WTC11 (cell line): ENCODE measurements at regions not wholly inside any gene's neighbourhood (a gene's known extent, or its start where the extent isn't known, plus 50 kb on each side); places are given as distances from the start of the nearest gene placed in this dataset.

Experiments used
- ATAC-seq: fragments of 200-7000 bp; cut with Tn5 transposase; 2 replicates; pipeline ENCODE4 v1.10.0; 2021; ENCODE audit warnings: mild to moderate bottlenecking, moderate library complexity
- CTCF ChIA-PET: fragments of 300-600 bp; sonication (Branson Sonifier 250); formaldehyde crosslinking; loops from one replicate; lab custom pipeline; 2021; ENCODE audit warnings: antibody characterized with exemption; lab: Charles Lee
- POLR2A ChIA-PET: fragments of 350-600 bp; sonication (Branson Sonifier 250); formaldehyde crosslinking; loops from one replicate; lab custom pipeline; 2021; ENCODE audit warnings: antibody characterized with exemption; lab: Charles Lee
- DNase-seq: peaks from one replicate; pipeline ENCODE4 v3.0.0; 2021; ENCODE audit warnings: low spot score
- H3K27ac Mint-ChIP-seq: 2 replicates; pipeline ENCODE4 v1.8.0; 2021; ENCODE audit warnings: mixed read lengths
- H3K27me3 Mint-ChIP-seq: 2 replicates; pipeline ENCODE4 v1.8.0; 2021; ENCODE audit warnings: low read depth, mild to moderate bottlenecking, moderate library complexity, mixed read lengths
- H3K36me3 Mint-ChIP-seq: 2 replicates; pipeline ENCODE4 v1.8.0; 2021; ENCODE audit warnings: mixed read lengths
- H3K4me1 Mint-ChIP-seq: 2 replicates; pipeline ENCODE4 v1.8.0; 2022; ENCODE audit warnings: mixed read lengths
- H3K4me3 Mint-ChIP-seq: 2 replicates; pipeline ENCODE4 v1.8.0; 2021; ENCODE audit warnings: mild to moderate bottlenecking, moderate library complexity, mixed read lengths
- H3K9me3 Mint-ChIP-seq: 2 replicates; pipeline ENCODE4 v1.8.0; 2021; ENCODE audit warnings: mixed read lengths
- ETV6 ChIP-seq: sonication (generic); formaldehyde crosslinking; IDR thresholded peaks from 2 replicates; pipeline ENCODE4 v1.8.1; 2022; ENCODE audit warnings: mild to moderate bottlenecking, missing genetic modification reagents
- JAZF1 ChIP-seq: fragments of 250-450 bp; sonication (Bioruptor Pico); IDR thresholded peaks from 2 replicates; pipeline ENCODE4 v1.9.0; 2021; ENCODE audit warnings: moderate library complexity, mild to moderate bottlenecking, inconsistent platforms
- MYBL2 ChIP-seq: sonication (generic); formaldehyde crosslinking; IDR thresholded peaks from 2 replicates; pipeline ENCODE4 v1.8.1; 2023; ENCODE audit warnings: mild to moderate bottlenecking, moderate library complexity, missing genetic modification reagents
- RORB ChIP-seq: fragments of 250-450 bp; sonication (Bioruptor Pico); IDR thresholded peaks from 2 replicates; pipeline ENCODE4 v1.9.0; 2021; ENCODE audit warnings: mild to moderate bottlenecking
- SMAD3 ChIP-seq: sonication (generic); formaldehyde crosslinking; IDR thresholded peaks from 2 replicates; pipeline ENCODE4 v1.8.0; 2022; ENCODE audit warnings: missing genetic modification reagents, mild to moderate bottlenecking, borderline replicate concordance
- SMAD4 ChIP-seq: sonication (generic); formaldehyde crosslinking; IDR thresholded peaks from 2 replicates; pipeline ENCODE4 v1.8.0; 2022; ENCODE audit warnings: mild to moderate bottlenecking, missing genetic modification reagents
- TCF7 ChIP-seq: sonication (generic); formaldehyde crosslinking; IDR thresholded peaks from 2 replicates; pipeline ENCODE4 v1.8.0; 2022; ENCODE audit warnings: mild to moderate bottlenecking, low read depth, missing genetic modification reagents, moderate library complexity
- ZNF121 ChIP-seq: sonication (generic); formaldehyde crosslinking; IDR thresholded peaks from 2 replicates; pipeline ENCODE4 v1.8.0; 2023; ENCODE audit warnings: missing genetic modification reagents
- ZNF219 ChIP-seq: sonication (generic); formaldehyde crosslinking; IDR thresholded peaks from 2 replicates; pipeline ENCODE4 v1.8.0; 2023; ENCODE audit warnings: missing genetic modification reagents, mild to moderate bottlenecking, borderline replicate concordance
- ZNF263 ChIP-seq: sonication (generic); formaldehyde crosslinking; IDR thresholded peaks from 2 replicates; pipeline ENCODE4 v1.8.1; 2022; ENCODE audit warnings: low read depth, mild to moderate bottlenecking, moderate library complexity, missing genetic modification reagents
- ZNF532 ChIP-seq: fragments of 250-450 bp; sonication (Bioruptor Pico); IDR thresholded peaks from 2 replicates; pipeline ENCODE4 v1.9.0; 2021; ENCODE audit warnings: mild to moderate bottlenecking, borderline replicate concordance
- ZNF671 ChIP-seq: fragments of 250-450 bp; sonication (Bioruptor Pico); IDR thresholded peaks from 2 replicates; pipeline ENCODE4 v1.8.0; 2021; ENCODE audit warnings: mild to moderate bottlenecking
- TF ChIP-seq, protein P1 (sequence below): sonication (generic); formaldehyde crosslinking; IDR thresholded peaks from 2 replicates; pipeline ENCODE4 v1.8.1; 2023; ENCODE audit warnings: mild to moderate bottlenecking, missing genetic modification reagents
- TF ChIP-seq, protein P2 (sequence below): fragments of 250-450 bp; sonication (Bioruptor Pico); IDR thresholded peaks from 2 replicates; pipeline ENCODE4 v1.8.0; 2021; ENCODE audit warnings: mild to moderate bottlenecking
- TF ChIP-seq, protein P3 (sequence below): sonication (generic); formaldehyde crosslinking; IDR thresholded peaks from 2 replicates; pipeline ENCODE4 v1.8.1; 2022; ENCODE audit warnings: low read depth, mild to moderate bottlenecking, moderate library complexity, missing genetic modification reagents, borderline replicate concordance
- TF ChIP-seq, protein P4 (sequence below): sonication (generic); formaldehyde crosslinking; conservative IDR thresholded peaks from 2 replicates; pipeline ENCODE4 v1.8.1; 2022; ENCODE audit warnings: mild to moderate bottlenecking, missing genetic modification reagents
- TF ChIP-seq, protein P5 (sequence below): sonication (generic); formaldehyde crosslinking; IDR thresholded peaks from 2 replicates; pipeline ENCODE4 v1.8.0; 2023; ENCODE audit warnings: missing genetic modification reagents, mild to moderate bottlenecking, borderline replicate concordance

GRCh38 chr4:32189130-32189529 is 1469.0 kb downstream of the PCDH7 start:
- H3K36me3 Mint-ChIP-seq, result no peaks in the 10 kb centered on the region
- DNase-seq, result no peak
- H3K27ac Mint-ChIP-seq, result no peak overlapping the region
- H3K4me1 Mint-ChIP-seq, result no peaks in the 10 kb centered on the region
- H3K9me3 Mint-ChIP-seq, result no peaks in the 10 kb centered on the region
- POLR2A ChIA-PET, result no interaction called here
- H3K4me3 Mint-ChIP-seq, result no peak overlapping the region
- no peaks in the 10 kb centered on the region for H3K27me3 Mint-ChIP-seq
- no peak for ATAC-seq
- CTCF ChIA-PET, result no interaction called here
- no peak for TF ChIP-seq ZNF121 (CRISPR knock-in tag)
- no peak for TF ChIP-seq JAZF1 (CRISPR knock-in tag)
- no peak for TF ChIP-seq ZNF532 (CRISPR knock-in tag)
- TF ChIP-seq, all 79 proteins: peak for 0

- TF ChIP-seq ZNF219 (CRISPR knock-in tag) (no peak), SMAD3 (no peak), MYBL2 (CRISPR knock-in tag) (no peak), TCF7 (CRISPR knock-in tag) (no peak), ZNF671 (CRISPR knock-in tag) (no peak), SMAD4 (no peak)
- TF ChIP-seq, protein P1, sequence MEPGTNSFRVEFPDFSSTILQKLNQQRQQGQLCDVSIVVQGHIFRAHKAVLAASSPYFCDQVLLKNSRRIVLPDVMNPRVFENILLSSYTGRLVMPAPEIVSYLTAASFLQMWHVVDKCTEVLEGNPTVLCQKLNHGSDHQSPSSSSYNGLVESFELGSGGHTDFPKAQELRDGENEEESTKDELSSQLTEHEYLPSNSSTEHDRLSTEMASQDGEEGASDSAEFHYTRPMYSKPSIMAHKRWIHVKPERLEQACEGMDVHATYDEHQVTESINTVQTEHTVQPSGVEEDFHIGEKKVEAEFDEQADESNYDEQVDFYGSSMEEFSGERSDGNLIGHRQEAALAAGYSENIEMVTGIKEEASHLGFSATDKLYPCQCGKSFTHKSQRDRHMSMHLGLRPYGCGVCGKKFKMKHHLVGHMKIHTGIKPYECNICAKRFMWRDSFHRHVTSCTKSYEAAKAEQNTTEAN, result no peak
- Mint-ChIP-seq H3K9me3 (no peaks in the 10 kb centered on the region), H3K27me3 (no peaks in the 10 kb centered on the region), H3K4me1 (no peaks in the 10 kb centered on the region), H3K36me3 (no peaks in the 10 kb centered on the region), H3K27ac (no peak overlapping the region), H3K4me3 (no peak overlapping the region)
- POLR2A ChIA-PET, result no interaction called here
- CTCF ChIA-PET, result no interaction called here
- DNase-seq, result no peak
- no peak for ATAC-seq
Observed at GRCh38 chr4:32189788-32190187, 1469.6 kb downstream of the PCDH7 start.

GRCh38 chr4:32191961-32192360 is 1471.8 kb downstream of the PCDH7 start:
- no peaks in the 10 kb centered on the region for H3K4me1 Mint-ChIP-seq
- TF ChIP-seq ETV6 (CRISPR knock-in tag) (no peak), RORB (CRISPR knock-in tag) (no peak), ZNF263 (CRISPR knock-in tag) (no peak)
- TF ChIP-seq, protein P2, sequence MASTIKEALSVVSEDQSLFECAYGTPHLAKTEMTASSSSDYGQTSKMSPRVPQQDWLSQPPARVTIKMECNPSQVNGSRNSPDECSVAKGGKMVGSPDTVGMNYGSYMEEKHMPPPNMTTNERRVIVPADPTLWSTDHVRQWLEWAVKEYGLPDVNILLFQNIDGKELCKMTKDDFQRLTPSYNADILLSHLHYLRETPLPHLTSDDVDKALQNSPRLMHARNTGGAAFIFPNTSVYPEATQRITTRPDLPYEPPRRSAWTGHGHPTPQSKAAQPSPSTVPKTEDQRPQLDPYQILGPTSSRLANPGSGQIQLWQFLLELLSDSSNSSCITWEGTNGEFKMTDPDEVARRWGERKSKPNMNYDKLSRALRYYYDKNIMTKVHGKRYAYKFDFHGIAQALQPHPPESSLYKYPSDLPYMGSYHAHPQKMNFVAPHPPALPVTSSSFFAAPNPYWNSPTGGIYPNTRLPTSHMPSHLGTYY (CRISPR knock-in tag), result no peak
- TF ChIP-seq, protein P3, sequence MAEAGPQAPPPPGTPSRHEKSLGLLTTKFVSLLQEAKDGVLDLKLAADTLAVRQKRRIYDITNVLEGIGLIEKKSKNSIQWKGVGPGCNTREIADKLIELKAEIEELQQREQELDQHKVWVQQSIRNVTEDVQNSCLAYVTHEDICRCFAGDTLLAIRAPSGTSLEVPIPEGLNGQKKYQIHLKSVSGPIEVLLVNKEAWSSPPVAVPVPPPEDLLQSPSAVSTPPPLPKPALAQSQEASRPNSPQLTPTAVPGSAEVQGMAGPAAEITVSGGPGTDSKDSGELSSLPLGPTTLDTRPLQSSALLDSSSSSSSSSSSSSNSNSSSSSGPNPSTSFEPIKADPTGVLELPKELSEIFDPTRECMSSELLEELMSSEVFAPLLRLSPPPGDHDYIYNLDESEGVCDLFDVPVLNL, result no peak
- TF ChIP-seq, protein P4, sequence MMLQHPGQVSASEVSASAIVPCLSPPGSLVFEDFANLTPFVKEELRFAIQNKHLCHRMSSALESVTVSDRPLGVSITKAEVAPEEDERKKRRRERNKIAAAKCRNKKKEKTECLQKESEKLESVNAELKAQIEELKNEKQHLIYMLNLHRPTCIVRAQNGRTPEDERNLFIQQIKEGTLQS (CRISPR knock-in tag), result no peak
- TF ChIP-seq, protein P5, sequence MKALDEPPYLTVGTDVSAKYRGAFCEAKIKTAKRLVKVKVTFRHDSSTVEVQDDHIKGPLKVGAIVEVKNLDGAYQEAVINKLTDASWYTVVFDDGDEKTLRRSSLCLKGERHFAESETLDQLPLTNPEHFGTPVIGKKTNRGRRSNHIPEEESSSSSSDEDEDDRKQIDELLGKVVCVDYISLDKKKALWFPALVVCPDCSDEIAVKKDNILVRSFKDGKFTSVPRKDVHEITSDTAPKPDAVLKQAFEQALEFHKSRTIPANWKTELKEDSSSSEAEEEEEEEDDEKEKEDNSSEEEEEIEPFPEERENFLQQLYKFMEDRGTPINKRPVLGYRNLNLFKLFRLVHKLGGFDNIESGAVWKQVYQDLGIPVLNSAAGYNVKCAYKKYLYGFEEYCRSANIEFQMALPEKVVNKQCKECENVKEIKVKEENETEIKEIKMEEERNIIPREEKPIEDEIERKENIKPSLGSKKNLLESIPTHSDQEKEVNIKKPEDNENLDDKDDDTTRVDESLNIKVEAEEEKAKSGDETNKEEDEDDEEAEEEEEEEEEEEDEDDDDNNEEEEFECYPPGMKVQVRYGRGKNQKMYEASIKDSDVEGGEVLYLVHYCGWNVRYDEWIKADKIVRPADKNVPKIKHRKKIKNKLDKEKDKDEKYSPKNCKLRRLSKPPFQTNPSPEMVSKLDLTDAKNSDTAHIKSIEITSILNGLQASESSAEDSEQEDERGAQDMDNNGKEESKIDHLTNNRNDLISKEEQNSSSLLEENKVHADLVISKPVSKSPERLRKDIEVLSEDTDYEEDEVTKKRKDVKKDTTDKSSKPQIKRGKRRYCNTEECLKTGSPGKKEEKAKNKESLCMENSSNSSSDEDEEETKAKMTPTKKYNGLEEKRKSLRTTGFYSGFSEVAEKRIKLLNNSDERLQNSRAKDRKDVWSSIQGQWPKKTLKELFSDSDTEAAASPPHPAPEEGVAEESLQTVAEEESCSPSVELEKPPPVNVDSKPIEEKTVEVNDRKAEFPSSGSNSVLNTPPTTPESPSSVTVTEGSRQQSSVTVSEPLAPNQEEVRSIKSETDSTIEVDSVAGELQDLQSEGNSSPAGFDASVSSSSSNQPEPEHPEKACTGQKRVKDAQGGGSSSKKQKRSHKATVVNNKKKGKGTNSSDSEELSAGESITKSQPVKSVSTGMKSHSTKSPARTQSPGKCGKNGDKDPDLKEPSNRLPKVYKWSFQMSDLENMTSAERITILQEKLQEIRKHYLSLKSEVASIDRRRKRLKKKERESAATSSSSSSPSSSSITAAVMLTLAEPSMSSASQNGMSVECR, result no peak
- TF ChIP-seq, all 79 proteins: peak for 0
- H3K4me3 Mint-ChIP-seq, result no peak overlapping the region
- no peak overlapping the region for H3K27ac Mint-ChIP-seq
- ChIA-PET CTCF (interaction anchor here (0.7 kb wide), 1 partner anchor 14 kb away, joined by 3 read pairs; no protein-coding TSS in a partner anchor), POLR2A (no interaction called here)
- no peaks in the 10 kb centered on the region for H3K27me3 Mint-ChIP-seq
- H3K36me3 Mint-ChIP-seq, result no peaks in the 10 kb centered on the region
- DNase-seq (no peak), ATAC-seq (no peak)
- 0 out of 2 replicates have a peak, but pooled peaks cover 4% of the 10 kb centered on the region for H3K9me3 Mint-ChIP-seq
